ENCODE measurements at regions not wholly inside any gene's neighbourhood (a gene's known extent, or its start where the extent isn't known, plus 50 kb on each side); places are given as distances from the start of the nearest gene placed in this dataset.

- whole genome bisulfite sequencing, 2 donors = 89 to 95% methylated on average over 1 of the region's 1 CpG
Observed at GRCh38 chr18:77701977-77702376, 452.3 kb downstream of the GALR1 start.

DNA sequence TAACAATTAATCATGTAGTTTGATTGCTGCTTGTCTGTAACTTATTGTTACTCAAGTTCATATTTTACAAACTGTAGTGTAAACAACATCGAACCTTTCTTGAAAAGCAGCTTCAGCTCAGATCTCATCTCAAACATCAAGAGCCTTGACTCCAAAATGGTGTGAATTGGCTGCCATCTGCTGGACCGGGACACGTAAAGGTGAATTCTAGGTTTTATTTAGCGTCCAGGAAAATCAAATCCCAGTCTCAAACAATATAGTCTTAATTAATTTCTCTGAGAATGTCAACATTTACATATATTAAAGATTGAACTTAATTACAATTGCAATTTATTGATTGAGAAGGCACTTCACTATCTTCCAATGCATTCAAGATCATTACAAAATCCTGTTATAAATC, 453.0 kb downstream of the GALR1 start:
- no peak for DNase-seq
- intact Hi-C loops (cut with DNase I) = no loop called here
- 7 to 30% methylated on average over 4 of the region's 4 CpGs for WGBS, 2 donors
- no peak overlapping the region for H3K27ac ChIP-seq
- peaks cover 0 to 3% (median 0%) of the 10 kb centered on the region in 3 donors for H3K27me3 ChIP-seq
- H3K9me3 ChIP-seq = no peaks in the 10 kb centered on the region
- no peak overlapping the region for H3K4me3 ChIP-seq
- TF ChIP-seq EP300 (IDR thresholded peaks at IDR 0.05) = no peak
- TF ChIP-seq POLR2A (IDR thresholded peaks at IDR 0.05) = no peak
- no peak for TF ChIP-seq POLR2AphosphoS5 (IDR thresholded peaks at IDR 0.05)
- TF ChIP-seq, protein P1, sequence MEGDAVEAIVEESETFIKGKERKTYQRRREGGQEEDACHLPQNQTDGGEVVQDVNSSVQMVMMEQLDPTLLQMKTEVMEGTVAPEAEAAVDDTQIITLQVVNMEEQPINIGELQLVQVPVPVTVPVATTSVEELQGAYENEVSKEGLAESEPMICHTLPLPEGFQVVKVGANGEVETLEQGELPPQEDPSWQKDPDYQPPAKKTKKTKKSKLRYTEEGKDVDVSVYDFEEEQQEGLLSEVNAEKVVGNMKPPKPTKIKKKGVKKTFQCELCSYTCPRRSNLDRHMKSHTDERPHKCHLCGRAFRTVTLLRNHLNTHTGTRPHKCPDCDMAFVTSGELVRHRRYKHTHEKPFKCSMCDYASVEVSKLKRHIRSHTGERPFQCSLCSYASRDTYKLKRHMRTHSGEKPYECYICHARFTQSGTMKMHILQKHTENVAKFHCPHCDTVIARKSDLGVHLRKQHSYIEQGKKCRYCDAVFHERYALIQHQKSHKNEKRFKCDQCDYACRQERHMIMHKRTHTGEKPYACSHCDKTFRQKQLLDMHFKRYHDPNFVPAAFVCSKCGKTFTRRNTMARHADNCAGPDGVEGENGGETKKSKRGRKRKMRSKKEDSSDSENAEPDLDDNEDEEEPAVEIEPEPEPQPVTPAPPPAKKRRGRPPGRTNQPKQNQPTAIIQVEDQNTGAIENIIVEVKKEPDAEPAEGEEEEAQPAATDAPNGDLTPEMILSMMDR (IDR thresholded peaks at IDR 0.05) = no peak
- H3K4me1 ChIP-seq = no peaks in the 10 kb centered on the region
- H3K36me3 ChIP-seq = no peaks in the 10 kb centered on the region

More at GRCh38 chr18:77701977-77702376, 452.3 kb downstream of the GALR1 start:
- Histone ChIP-seq H3K9me3 (no peaks in the 10 kb centered on the region), H3K27me3 (peaks cover 0 to 3% (median 0%) of the 10 kb centered on the region in 3 donors), H3K36me3 (no peaks in the 10 kb centered on the region), H3K4me1 (no peaks in the 10 kb centered on the region), H3K4me3 (no peak overlapping the region), H3K27ac (no peak overlapping the region)
- TF ChIP-seq, protein P1 (IDR thresholded peaks at IDR 0.05) = no peak
- TF ChIP-seq POLR2AphosphoS5 (IDR thresholded peaks at IDR 0.05) (no peak), POLR2A (IDR thresholded peaks at IDR 0.05) (no peak), EP300 (IDR thresholded peaks at IDR 0.05) (no peak)
- DNase-seq = no peak
- intact Hi-C loops (cut with DNase I) = no loop called here

- no peaks in the 10 kb centered on the region for H3K9me3 ChIP-seq
- no peaks in the 10 kb centered on the region for H3K4me1 ChIP-seq
Observed at GRCh38 chr18:77705301-77705700, 455.7 kb downstream of the GALR1 start.

DNA sequence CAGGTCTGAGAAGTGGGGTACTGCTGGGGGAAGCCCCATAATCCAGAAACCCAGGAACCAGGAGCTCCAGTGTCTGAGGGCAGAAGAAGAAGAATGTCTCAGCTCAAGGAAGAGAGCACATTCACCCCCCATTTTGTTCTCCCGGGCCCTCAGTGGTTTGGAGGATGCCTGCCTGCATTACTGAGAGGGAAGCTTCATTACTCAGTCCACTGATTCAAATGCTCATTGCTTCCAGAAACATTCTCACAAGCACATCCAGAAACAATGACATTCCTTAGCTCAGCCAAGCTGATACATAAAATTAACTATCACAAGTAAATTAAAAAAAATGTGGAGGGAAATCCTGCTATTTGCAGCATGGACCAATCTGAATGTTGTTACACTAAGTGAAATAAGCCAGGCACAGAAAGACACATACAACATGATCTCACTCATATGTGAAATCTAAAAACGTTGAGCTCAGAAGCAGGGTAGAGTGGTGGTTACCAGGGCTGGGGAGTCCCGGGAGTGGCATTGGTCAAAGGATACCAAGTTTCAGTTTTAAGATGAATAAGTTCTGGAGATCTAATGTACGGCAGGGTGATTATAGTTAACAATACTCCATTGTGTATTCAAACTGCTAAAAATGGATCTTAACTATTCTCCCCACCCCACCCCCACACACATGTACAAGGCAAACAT, 459.3 kb downstream of the GALR1 start:
- intact Hi-C loops (cut with DNase I) = no loop called here
- no peaks in the 10 kb centered on the region for H3K36me3 ChIP-seq
- DNase-seq = no peak
- TF ChIP-seq, protein P1 (IDR thresholded peaks at IDR 0.05) = no peak
- TF ChIP-seq EP300 (IDR thresholded peaks at IDR 0.05) (no peak), POLR2A (IDR thresholded peaks at IDR 0.05) (no peak), POLR2AphosphoS5 (IDR thresholded peaks at IDR 0.05) (no peak)
- H3K4me3 ChIP-seq = no peak overlapping the region
- H3K4me1 ChIP-seq = no peaks in the 10 kb centered on the region
- WGBS, 2 donors = 33 to 65% methylated on average over 4 of the region's 4 CpGs
- no peak overlapping the region for H3K27ac ChIP-seq
- H3K9me3 ChIP-seq = no peaks in the 10 kb centered on the region
- no peaks in the 10 kb centered on the region for H3K27me3 ChIP-seq

More at GRCh38 chr18:77705301-77705700, 455.7 kb downstream of the GALR1 start:
- Histone ChIP-seq H3K4me3 (no peak overlapping the region), H3K36me3 (no peaks in the 10 kb centered on the region), H3K27ac (no peak overlapping the region), H3K27me3 (peaks cover 0 to 3% (median 0%) of the 10 kb centered on the region in 3 donors)
- intact Hi-C loops (cut with DNase I) = no loop called here
- TF ChIP-seq EP300 (IDR thresholded peaks at IDR 0.05) (no peak), POLR2A (IDR thresholded peaks at IDR 0.05) (no peak), POLR2AphosphoS5 (IDR thresholded peaks at IDR 0.05) (no peak)
- TF ChIP-seq, protein P1 (IDR thresholded peaks at IDR 0.05) = no peak
- no peak for DNase-seq
- WGBS, 2 donors = 45 to 60% methylated on average over 2 of the region's 2 CpGs

DNA sequence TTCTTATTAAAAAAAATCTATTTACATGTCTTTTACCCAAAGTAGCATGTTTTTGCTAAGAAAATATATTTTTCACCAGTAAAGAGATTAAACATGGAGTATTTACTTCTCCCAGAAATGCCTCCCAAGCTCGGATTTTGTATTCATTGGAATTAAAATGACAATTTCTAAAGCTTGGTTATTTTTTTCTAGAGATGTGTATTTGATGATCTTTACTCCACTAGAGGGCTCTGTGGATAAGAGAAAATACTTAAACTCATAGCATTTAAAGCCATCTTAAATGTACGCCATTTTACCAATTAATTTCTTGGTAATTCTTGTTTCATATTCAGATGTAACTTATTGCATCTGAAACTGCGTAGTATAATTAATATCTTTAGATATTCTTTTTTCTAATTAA, 461.4 kb downstream of the GALR1 start:
- Histone ChIP-seq H3K9me3 (no peaks in the 10 kb centered on the region), H3K4me1 (no peaks in the 10 kb centered on the region), H3K27me3 (no peaks in the 10 kb centered on the region), H3K27ac (no peak overlapping the region), H3K4me3 (no peak overlapping the region), H3K36me3 (no peaks in the 10 kb centered on the region)
- WGBS, 2 donors = 32 to 40% methylated on average over 3 of the region's 3 CpGs
- intact Hi-C loops (cut with DNase I) = no loop called here
- DNase-seq = no peak
- TF ChIP-seq, protein P1 (IDR thresholded peaks at IDR 0.05) = no peak
- no peak for TF ChIP-seq EP300 (IDR thresholded peaks at IDR 0.05)
- no peak for TF ChIP-seq POLR2AphosphoS5 (IDR thresholded peaks at IDR 0.05)
- no peak for TF ChIP-seq POLR2A (IDR thresholded peaks at IDR 0.05)

Measured in sigmoid colon (tissue), 6 donors.